HG03565 (cell line): ENCODE measurements at regions not wholly inside any gene's neighbourhood (a gene's known extent, or its start where the extent isn't known, plus 50 kb on each side); places are given as distances from the start of the nearest gene placed in this dataset.

ENCODE experiments used
- ATAC-seq: cut with Tn5 transposase; IDR thresholded peaks from one replicate; pipeline ENCODE4 v1.9.1; 2021; ENCODE audit warnings: mild to moderate bottlenecking, moderate library complexity; ENCODE audit not compliant: unreplicated experiment

DNA sequence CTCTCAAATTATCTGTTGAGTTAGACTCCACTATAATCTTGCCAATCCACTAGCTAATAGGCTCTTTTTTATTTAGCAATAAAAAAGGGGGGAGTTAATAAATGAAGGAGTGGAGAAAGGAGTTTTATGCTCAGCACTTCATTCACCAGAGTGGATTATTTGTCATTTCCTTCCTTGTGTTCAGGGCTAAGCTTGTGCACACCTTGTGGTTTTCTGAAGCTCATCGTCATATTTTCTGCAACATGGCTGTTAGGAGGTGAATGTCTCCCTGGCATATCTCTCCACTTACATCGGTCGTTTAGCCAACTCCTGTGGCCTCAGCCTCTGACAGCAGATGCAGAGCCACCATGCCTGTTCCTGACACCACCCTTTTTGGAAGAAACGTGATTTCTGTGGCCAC, 83.9 kb upstream of the MTNR1B start:
- no peak for ATAC-seq

DNA sequence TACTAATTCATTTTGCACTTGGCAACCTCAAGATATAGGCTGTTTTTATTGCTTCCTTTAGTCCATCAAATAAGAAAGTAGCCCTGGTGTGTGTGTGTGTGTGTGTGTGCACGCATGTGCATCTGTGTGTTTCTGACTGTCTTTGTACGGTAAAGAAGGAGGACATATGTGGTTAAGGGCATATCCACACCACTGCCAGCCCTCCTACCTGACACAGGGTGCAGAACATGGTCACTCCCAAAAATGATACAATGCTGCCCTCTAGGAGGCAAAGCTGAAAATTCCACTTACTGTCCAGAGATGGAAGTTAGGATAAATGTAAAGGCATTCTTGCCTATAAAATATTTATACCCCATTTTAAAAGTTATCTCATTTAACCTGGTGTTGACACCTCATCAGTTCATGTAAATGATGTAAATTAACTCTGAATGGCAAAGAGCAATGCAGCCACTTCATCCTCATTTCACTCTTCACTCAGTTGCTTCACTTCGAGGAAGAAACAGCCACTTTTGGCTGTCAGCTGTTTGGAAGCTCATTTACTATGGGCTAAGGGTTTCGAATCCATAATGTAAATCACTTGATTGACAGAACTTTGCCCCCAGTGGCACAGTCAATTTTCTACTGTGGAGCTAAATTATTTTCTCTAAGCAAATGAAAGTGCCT, 83.1 kb upstream of the MTNR1B start:
- peak; percentile 85 for ATAC-seq

- ATAC-seq, result no peak
Measured at GRCh38 chr11:92888696-92889095, 80.8 kb upstream of the MTNR1B start.

GRCh38 chr11:92890846-92891245, 78.6 kb upstream of the MTNR1B start:
- no peak for ATAC-seq

DNA sequence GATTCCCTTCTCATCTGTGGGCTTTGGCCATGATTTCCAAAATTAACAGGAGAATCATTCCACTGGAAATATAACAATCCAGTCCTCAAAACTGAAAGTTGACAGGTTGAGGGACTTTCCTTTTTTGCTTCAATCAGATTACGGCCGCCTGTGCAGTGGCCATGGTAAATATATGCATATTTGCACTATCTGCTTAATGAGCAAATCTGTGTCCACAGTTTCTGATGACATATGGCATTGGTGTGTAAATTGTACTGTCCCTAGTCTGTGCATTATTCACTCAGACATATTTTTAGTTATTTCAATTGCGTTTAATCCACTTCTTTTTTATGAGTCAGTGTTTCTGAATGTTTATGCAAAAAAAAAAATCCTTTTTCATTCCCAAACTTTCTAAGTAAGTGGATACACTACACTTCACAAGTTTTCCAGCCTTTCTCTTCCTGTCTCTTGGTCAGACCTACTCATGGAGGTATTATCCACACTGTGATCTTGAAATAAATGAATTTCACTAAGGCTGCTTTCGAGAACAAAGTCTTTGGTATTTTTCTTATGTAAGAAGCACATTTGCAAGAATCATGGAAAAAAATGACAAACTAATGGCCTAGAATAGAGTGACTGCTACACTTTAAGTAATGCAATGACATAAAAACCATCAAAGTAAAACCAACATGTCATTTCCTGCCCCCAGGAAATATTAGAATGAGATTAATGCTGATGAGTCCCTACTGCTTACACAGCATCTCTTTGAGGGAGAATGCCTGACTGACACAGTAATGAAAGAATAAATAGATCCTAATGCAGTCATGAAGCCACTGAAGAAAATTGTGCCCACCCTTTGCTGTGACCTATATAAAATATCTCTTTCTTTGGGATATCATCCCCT, 76.4 kb upstream of the MTNR1B start:
- no peak for ATAC-seq

- no peak for ATAC-seq
Measured at GRCh38 chr11:92894197-92894596, 75.3 kb upstream of the MTNR1B start.

DNA sequence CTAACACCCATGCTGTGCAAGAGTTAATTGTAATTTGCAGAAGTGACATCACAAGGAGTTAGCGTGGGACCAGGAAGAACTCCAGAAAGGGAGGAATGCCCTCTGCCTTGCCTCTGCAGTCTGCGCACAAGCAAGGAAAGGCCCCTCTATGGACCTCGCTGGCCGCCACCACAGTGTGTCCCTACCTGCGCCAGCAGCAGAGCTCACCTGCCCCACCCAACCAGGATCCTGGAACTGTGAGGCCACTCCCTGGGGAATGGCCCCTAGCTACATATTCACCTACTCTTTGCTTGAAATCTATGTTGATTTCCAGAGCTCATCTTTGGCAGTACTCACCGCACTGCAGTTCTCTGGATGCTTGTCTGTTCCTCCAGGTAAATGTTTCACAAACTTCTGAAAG, 72.0 kb upstream of the MTNR1B start:
- ATAC-seq, result no peak

GRCh38 chr11:92902417-92902816, 67.0 kb upstream of the MTNR1B start:
- no peak for ATAC-seq

GRCh38 chr11:92907671-92908070, 61.8 kb upstream of the MTNR1B start:
- no peak for ATAC-seq

DNA sequence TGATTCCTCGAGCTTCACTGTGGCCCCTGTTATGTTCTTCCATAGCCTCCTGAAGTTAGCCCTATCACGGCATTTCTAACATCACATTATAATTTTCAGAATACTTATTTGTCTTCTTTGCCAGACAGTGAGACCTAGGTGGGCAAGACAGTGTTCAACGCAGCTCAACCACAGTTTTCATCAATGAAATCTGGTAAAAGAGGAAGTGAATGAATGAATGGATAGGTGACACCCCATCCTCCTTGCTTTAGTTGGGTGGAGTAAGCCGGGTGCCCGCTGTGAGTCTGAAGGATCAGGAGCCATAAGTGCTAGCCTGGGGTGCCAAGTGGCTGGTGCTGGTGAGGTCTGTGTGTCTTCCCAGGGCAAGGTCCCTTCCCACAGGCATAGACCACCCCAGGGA, 60.2 kb upstream of the MTNR1B start:
- ATAC-seq, result no peak

- ATAC-seq, result no peak
Measured at GRCh38 chr11:92911478-92911877, 58.0 kb upstream of the MTNR1B start.

DNA sequence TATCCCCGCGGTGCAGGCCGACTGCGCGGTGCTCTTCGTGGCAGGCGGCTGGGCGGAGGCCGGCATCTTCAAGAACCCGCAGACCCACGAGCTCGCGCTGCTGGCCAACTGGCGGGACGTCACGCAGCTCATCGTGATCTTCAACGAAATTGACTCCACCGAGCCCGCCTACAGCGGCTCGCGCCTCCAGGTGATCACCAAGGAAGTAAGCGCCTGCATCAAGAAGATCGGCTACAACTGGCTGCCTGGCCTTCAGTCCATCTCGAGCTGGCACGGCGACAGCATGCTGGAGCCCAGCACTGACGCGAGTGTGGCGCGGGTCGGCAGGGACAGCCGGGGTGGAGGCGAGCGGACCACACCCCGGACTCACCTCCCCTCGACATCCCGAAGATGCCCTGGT, 53.9 kb upstream of the MTNR1B start:
- ATAC-seq, result no peak

GRCh38 chr11:92916299-92916698, 53.2 kb upstream of the MTNR1B start:
- ATAC-seq, result no peak

DNA sequence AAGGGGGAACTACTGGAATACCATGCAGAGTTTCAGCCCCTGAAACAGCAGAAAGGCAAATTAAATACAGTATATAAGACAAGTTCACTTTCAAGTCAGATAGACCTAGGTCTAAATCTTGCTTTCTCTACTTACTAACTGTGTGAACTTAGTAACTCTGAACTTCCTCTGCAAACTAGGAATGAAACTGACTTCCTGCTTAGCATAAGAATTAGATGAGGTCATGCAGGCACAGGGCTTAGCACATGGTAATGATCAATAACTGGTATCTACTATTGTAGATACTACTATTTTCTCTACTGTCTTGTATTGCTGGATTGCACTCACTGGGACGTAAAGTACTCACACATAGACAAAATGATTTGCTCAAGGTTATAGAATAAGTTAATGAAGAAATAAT, 51.5 kb upstream of the MTNR1B start:
- ATAC-seq, result peak; percentile 56

DNA sequence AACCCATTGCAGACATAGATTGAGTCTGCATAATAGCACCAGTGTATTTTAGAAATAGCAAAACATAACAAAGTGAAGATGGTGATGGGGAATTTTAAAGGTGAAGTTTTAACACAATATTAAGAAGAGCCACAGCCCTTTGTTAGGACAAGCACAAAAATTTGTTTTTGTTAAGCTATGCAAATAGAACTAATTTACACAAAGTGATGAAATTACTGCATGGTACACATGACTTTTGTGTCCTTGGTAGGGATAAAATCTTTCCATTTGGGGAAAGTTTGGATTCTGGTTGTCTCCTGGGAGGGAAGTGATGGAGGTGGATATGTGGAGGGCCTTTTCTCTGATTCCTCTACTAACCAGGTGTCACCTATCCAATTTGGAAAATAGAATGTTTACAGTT, 50.4 kb upstream of the MTNR1B start:
- no peak for ATAC-seq
